SJCRH30 (cell line): ENCODE measurements at regions not wholly inside any gene's neighbourhood (a gene's known extent, or its start where the extent isn't known, plus 50 kb on each side); places are given as distances from the start of the nearest gene placed in this dataset.
"Not testable (repeated sequence)": the region's sequence is repeated elsewhere in the genome, so short reads cannot be mapped to it uniquely, and the experiment has no call there.

Experiments used
- DNase-seq, 2 experiments: peaks; one replicate each; pipeline ENCODE4 v3.0.0-alpha.2; 2015 to 2020
- H3K27ac ChIP-seq: fragments of 250-450 bp; sonication (Bioruptor Pico); 2 replicates; pipeline ENCODE4 v1.5.1; 2020; ENCODE audit warnings: mild to moderate bottlenecking, moderate library complexity
- H3K27me3 ChIP-seq: fragments of 250-450 bp; sonication (Bioruptor Pico); 2 replicates; pipeline ENCODE4 v1.5.1; 2020; ENCODE audit warnings: mild to moderate bottlenecking, moderate library complexity
- H3K36me3 ChIP-seq: fragments of 250-450 bp; sonication (Bioruptor Pico); 2 replicates; pipeline ENCODE4 v1.5.1; 2020; ENCODE audit warnings: mild to moderate bottlenecking, moderate library complexity
- H3K4me1 ChIP-seq: fragments of 250-450 bp; sonication (Bioruptor Pico); 2 replicates; pipeline ENCODE4 v1.5.1; 2020; ENCODE audit warnings: mild to moderate bottlenecking, moderate library complexity
- H3K4me3 ChIP-seq: fragments of 250-450 bp; sonication (Bioruptor Pico); 2 replicates; pipeline ENCODE4 v1.5.1; 2020; ENCODE audit warnings: mild to moderate bottlenecking, moderate library complexity
- H3K9me3 ChIP-seq: fragments of 250-450 bp; sonication (Bioruptor Pico); replicated peaks from 2 replicates; pipeline ENCODE4 v1.5.1; 2020; ENCODE audit warnings: mild to moderate bottlenecking, moderate library complexity

DNA sequence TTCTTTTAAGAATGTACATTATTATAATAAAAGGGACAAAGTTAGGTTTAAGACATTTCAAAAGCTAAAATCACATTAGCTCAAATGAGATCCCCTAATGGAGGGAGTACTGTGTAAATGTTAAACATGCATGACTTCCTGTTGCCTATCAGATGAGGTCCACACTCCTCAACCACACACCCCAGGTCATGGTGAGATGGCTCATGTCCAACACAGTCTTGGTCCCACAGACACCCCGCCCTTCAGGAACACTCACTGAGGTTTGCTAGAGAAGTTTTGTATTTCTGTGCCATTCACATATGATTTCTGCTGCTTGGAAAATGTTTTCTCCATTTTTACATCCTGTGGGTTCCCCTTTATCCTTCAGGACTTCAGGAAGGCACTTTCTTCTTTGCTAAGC is 491.0 kb downstream of the SOX11 start:
- DNase-seq: no peak
- Histone ChIP-seq H3K9me3 (no peaks in the 10 kb centered on the region), H3K27me3 (0 out of 2 replicates have a peak, but pooled peaks cover 2% of the 10 kb centered on the region), H3K27ac (no peak overlapping the region), H3K4me1 (0 out of 2 replicates have a peak, but pooled peaks cover 8% of the 10 kb centered on the region), H3K4me3 (no peak overlapping the region), H3K36me3 (no peaks in the 10 kb centered on the region)

GRCh38 chr2:6184532-6185292 is 492.5 kb downstream of the SOX11 start:
- H3K4me3 ChIP-seq: no peak overlapping the region
- H3K36me3 ChIP-seq: no peaks in the 10 kb centered on the region
- H3K9me3 ChIP-seq: no peaks in the 10 kb centered on the region
- 0 out of 2 replicates have a peak, but pooled peaks cover 8% of the 10 kb centered on the region for H3K4me1 ChIP-seq
- peak in 1 of 2 experiments; percentile 24 for DNase-seq
- 0 out of 2 replicates have a peak, but pooled peaks cover 2% of the 10 kb centered on the region for H3K27me3 ChIP-seq
- H3K27ac ChIP-seq: no peak overlapping the region

DNA sequence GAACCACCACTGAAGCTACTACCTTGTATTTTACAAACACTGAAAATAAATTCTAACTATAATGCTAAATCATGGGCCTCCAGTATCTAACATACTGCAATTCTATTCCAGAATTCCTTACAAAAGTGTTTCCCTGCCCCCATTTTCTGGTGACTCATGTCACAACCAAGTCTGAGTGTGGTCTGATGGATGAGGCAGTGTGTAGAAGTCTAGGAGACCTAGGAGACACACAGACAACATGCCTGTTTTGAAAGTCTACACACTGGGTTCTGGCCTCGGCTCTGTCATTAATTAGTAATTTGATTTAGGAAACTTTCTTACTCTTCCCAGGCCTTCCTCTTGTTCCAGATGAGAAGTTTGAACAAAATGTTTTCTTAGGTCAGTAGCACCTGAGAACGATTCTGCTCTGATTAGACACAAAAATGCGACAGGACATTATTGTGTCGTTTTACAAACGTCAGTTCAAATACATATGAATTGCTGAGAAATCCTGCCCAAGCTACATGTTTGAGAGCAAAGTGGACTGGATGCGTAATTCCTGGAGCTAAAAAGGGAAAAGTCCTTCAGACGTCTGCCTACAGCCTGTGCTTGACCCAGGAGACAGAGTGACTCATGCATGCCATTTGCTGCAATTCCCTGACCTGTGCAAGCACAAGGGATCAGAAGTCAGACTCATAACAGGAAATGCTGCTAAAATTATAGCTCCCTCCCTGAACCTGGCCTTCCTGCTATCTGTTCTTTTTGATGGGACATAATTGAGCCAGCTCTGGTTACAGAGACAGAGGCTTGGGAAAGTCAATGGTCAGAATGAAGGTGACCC is 494.4 kb downstream of the SOX11 start:
- Histone ChIP-seq H3K36me3 (no peaks in the 10 kb centered on the region), H3K4me3 (no peak overlapping the region), H3K27me3 (0 out of 2 replicates have a peak, but pooled peaks cover 2% of the 10 kb centered on the region), H3K4me1 (0 out of 2 replicates have a peak, but pooled peaks cover 8% of the 10 kb centered on the region), H3K9me3 (no peaks in the 10 kb centered on the region), H3K27ac (no peak overlapping the region)
- peak; percentile 9 to 16 for DNase-seq

DNA sequence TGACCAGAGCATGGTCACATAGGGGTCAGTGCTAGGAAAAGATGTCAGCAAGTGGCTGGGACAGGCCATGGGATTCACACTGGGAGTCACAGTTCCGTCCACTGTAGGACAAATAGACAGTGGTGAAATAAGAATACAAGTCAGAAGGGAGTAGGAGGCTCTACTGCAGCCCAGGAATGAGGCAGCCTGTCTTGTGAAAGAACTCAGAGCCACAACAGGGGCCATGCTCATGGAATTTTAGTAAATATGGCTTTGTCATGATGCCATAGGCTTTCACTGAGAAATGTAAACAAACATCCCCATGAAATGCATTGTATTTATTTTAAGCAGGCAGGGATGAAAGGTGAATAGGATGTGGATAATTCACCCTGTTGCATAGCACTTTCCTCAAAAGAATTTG is 504.3 kb downstream of the SOX11 start:
- Histone ChIP-seq H3K4me3 (no peak overlapping the region), H3K9me3 (no peaks in the 10 kb centered on the region), H3K36me3 (no peaks in the 10 kb centered on the region), H3K27me3 (no peaks in the 10 kb centered on the region), H3K4me1 (no peaks in the 10 kb centered on the region), H3K27ac (no peak overlapping the region)
- DNase-seq: no peak

- not testable (repeated sequence) for DNase-seq, H3K9me3 ChIP-seq, H3K36me3 ChIP-seq, H3K4me3 ChIP-seq, H3K27me3 ChIP-seq, H3K4me1 ChIP-seq, H3K27ac ChIP-seq
Observed at GRCh38 chr2:6198370-6198919, 506.3 kb downstream of the SOX11 start.

- no peaks in the 10 kb centered on the region for H3K4me1 ChIP-seq
- H3K27me3 ChIP-seq: no peaks in the 10 kb centered on the region
- no peaks in the 10 kb centered on the region for H3K9me3 ChIP-seq
- no peak overlapping the region for H3K4me3 ChIP-seq
- no peaks in the 10 kb centered on the region for H3K36me3 ChIP-seq
- no peak overlapping the region for H3K27ac ChIP-seq
- no peak for DNase-seq
Observed at GRCh38 chr2:6202756-6203155, 510.6 kb downstream of the SOX11 start.

DNA sequence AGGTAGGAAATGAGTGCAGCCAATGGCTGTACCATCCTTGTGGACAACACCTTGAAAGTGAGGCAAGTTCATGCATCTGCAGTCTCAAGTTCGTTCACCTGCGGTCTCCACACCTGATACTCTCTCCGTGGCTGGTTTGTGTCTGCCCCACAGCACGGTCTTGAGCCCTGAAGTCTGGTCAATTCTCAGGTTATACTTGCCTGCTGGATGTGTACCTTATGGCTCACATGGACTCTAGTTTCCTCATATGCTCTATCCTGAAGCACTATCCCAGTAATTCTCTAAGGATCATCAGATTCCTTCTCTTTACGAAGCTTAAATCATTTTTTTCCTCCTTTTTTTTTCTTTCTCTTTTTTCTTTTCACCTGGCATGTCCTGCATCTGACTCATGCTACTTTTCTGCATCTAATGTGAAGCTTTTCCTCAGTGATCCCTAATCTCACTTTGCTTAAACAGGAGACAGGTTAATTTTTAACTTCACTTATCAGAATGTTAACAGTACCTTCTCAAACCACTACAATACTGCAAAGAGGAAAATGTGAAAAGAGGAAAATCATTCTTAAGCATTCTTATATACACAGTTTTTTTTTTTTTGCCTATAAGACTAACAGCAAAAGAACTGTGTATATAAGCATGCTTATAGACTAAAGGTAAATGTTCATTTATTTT is 511.2 kb downstream of the SOX11 start:
- Histone ChIP-seq H3K36me3 (no peaks in the 10 kb centered on the region), H3K4me1 (no peaks in the 10 kb centered on the region), H3K27ac (no peak overlapping the region), H3K4me3 (no peak overlapping the region), H3K9me3 (no peaks in the 10 kb centered on the region), H3K27me3 (no peaks in the 10 kb centered on the region)
- DNase-seq: no peak

GRCh38 chr2:6206882-6207281 is 514.7 kb downstream of the SOX11 start:
- no peak overlapping the region for H3K27ac ChIP-seq
- no peak overlapping the region for H3K4me3 ChIP-seq
- no peaks in the 10 kb centered on the region for H3K9me3 ChIP-seq

DNA sequence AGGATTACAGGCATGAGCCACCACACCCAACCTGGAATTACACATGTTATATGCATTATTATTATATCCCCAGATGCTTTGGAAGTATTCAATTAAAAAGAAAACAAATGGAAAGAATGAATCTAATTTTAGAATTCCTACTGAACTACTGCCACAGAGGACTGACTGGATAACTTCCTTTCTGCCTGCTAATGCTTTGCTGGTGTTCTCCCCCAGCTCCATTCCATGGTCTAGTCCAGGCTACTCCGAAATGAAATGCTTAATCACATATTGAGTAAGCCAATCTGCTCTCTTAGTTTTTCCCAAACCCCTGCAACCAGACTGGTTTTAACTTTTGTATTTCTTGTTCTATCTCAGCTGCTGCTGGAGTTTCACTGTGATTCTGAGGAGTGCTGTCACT is 519.1 kb downstream of the SOX11 start:
- no peaks in the 10 kb centered on the region for H3K27me3 ChIP-seq
- no peak overlapping the region for H3K27ac ChIP-seq
- H3K4me3 ChIP-seq: no peak overlapping the region
- H3K4me1 ChIP-seq: no peaks in the 10 kb centered on the region
- DNase-seq: no peak
- no peaks in the 10 kb centered on the region for H3K9me3 ChIP-seq
- no peaks in the 10 kb centered on the region for H3K36me3 ChIP-seq

More at GRCh38 chr2:6206882-6207281, 514.7 kb downstream of the SOX11 start:
- no peak for DNase-seq
- Histone ChIP-seq H3K36me3 (no peaks in the 10 kb centered on the region), H3K27me3 (no peaks in the 10 kb centered on the region), H3K4me1 (no peaks in the 10 kb centered on the region)

DNA sequence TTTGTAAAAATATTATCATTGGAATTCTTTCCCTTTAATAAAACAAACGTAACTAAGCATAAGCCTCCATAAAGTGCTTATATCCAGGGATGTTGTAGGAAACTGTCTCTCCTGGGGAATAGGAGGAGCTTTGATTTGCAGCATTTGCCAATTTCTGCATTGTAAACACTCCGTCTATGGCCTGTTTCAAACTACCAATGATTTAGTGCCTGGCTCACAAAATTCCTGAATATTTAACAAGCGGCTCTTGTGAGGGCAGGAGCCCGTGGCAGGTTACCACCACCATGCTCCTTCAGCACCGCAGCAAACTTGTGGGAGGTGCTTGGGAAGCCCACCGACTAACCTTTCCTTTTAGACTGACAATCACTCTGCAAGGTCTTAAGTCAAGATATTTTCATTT is 520.3 kb downstream of the SOX11 start:
- no peak for DNase-seq
- Histone ChIP-seq H3K27ac (no peak overlapping the region), H3K9me3 (no peaks in the 10 kb centered on the region), H3K36me3 (no peaks in the 10 kb centered on the region), H3K4me3 (no peak overlapping the region), H3K27me3 (no peaks in the 10 kb centered on the region), H3K4me1 (no peaks in the 10 kb centered on the region)

DNA sequence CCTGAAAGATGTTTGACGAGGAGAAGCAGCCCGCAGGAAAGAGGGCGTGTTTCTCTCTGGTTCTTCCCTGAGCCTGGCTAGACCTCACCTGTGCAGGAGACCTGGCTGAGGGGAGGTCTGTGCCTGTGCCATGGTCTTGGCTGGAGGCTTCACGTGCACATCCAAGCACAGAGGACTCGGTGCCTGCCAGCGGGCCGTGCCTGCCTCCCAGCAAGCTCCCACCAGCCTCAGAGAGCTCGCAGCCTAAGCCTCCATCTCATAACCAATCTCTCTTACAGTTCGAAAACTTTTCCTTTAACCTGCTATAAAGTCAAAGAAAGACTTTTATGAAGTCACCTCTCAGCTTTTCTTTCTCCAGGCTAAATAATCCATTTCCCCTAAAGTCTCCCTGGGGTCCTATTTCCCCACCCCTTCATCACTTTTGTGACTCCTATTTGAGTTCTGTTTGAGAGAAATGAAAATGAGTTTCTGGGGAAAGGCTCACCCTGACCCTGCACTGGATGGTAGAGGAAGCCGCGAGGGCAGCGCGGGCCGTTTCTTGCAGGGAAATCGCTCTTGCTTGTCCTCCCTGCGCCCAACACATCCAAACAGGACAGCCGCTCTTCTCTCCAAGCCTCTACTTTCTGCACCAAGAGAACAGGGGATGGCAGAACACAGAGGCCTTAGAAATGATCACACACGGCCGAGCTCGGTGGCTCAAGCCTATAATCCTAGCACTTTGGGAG is 521.0 kb downstream of the SOX11 start:
- H3K36me3 ChIP-seq: no peaks in the 10 kb centered on the region
- no peak for DNase-seq
- H3K27me3 ChIP-seq: no peaks in the 10 kb centered on the region
- H3K4me1 ChIP-seq: no peaks in the 10 kb centered on the region
- no peaks in the 10 kb centered on the region for H3K9me3 ChIP-seq
- no peak overlapping the region for H3K4me3 ChIP-seq
- no peak overlapping the region for H3K27ac ChIP-seq

- H3K27ac ChIP-seq: no peak overlapping the region
- no peak overlapping the region for H3K4me3 ChIP-seq
- DNase-seq: no peak
- no peaks in the 10 kb centered on the region for H3K27me3 ChIP-seq
- no peaks in the 10 kb centered on the region for H3K36me3 ChIP-seq
- H3K9me3 ChIP-seq: no peaks in the 10 kb centered on the region
- no peaks in the 10 kb centered on the region for H3K4me1 ChIP-seq
Observed at GRCh38 chr2:6214471-6214870, 522.3 kb downstream of the SOX11 start.

- no peaks in the 10 kb centered on the region for H3K36me3 ChIP-seq
- H3K4me1 ChIP-seq: no peaks in the 10 kb centered on the region
- no peaks in the 10 kb centered on the region for H3K27me3 ChIP-seq
- H3K27ac ChIP-seq: no peak overlapping the region
- H3K4me3 ChIP-seq: no peak overlapping the region
- no peak for DNase-seq
- no peaks in the 10 kb centered on the region for H3K9me3 ChIP-seq
Observed at GRCh38 chr2:6215053-6215452, 522.9 kb downstream of the SOX11 start.

DNA sequence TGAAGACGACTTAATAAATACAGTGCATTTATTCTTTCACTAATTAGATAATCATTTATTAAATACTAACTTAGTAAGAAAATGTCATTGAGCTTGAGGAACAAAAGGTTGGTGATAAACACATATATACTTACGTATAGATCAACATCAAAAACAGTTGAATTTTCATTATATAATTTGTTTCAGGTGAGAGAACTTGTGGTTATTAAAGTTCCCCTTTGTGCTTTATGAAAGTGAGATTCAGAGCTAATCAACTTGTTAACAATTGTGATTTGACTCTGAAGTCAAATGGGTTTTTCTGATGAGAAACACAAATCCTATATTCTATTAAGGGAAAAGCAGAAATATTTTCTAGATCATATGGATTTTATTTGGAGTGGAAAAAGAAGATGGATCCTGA is 524.0 kb downstream of the SOX11 start:
- Histone ChIP-seq H3K27ac (no peak overlapping the region), H3K4me1 (no peaks in the 10 kb centered on the region), H3K27me3 (no peaks in the 10 kb centered on the region), H3K9me3 (no peaks in the 10 kb centered on the region), H3K36me3 (no peaks in the 10 kb centered on the region), H3K4me3 (no peak overlapping the region)
- no peak for DNase-seq
